Stimulated activated CD4-positive, alpha-beta T cell treated with anti-CD3 and anti-CD28 coated beads, Interleukin-2, amount 100 ng/mL, for 4 hours (primary cell): ENCODE measurements at regions not wholly inside any gene's neighbourhood (a gene's known extent, or its start where the extent isn't known, plus 50 kb on each side); places are given as distances from the start of the nearest gene placed in this dataset.

Experiments used
- DNase-seq: peaks from one replicate; pipeline ENCODE4 v3.0.0-alpha.2; 2020; ENCODE audit warnings: low read depth

DNA sequence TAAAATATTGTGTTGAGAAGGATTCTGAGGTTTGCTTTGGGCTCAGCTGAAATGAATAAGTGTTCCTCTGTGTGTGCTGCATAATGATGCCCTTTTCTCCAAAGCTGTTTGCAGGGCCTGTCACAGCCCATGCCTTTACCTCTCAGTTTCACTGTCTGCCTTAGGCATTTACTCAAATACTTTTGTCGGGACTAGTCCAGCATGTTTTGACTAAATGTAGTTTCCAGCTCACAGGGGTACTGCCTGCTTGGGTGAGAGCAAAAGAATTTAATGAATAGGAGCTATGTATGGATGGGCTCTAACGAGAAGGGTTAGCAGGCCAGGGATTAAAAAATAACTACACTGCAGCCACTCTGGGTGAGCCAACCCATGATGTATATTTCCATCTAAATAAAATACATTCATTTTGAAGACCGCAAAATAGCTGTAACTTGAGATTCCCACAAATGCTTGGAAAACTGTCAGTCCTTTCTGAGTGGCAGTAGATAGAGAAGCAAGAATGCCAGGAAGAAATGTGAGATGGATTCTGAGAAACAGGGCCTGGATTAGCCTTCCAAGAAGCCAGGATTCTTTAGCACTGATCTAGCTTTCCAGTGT lies 549.2 kb upstream of the TBL1XR1 start:
- DNase-seq, result no peak

DNA sequence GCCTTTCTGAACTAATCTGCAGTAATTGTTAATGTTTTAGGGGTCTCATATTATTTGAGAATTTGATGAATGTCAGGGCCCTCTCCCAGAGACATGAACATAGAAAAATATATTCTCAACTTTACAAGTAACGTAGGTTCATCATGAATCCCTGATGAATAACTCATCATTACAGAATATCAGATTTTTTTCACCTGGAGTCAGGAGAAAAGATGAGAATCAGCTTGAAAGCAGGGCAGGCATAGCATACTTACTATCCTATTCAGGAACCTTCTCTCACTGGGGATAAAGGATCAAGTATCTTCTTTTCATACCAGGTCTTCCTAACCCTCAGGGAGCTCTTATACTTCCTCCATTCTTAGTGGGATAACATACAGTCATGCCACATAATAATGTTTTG lies 552.6 kb upstream of the TBL1XR1 start:
- no peak for DNase-seq

- no peak for DNase-seq
These were observed 553.2 kb upstream of the TBL1XR1 start for GRCh38 chr3:177750436-177750835.

GRCh38 chr3:177751770-177752169 lies 554.5 kb upstream of the TBL1XR1 start:
- DNase-seq, result no peak

DNA sequence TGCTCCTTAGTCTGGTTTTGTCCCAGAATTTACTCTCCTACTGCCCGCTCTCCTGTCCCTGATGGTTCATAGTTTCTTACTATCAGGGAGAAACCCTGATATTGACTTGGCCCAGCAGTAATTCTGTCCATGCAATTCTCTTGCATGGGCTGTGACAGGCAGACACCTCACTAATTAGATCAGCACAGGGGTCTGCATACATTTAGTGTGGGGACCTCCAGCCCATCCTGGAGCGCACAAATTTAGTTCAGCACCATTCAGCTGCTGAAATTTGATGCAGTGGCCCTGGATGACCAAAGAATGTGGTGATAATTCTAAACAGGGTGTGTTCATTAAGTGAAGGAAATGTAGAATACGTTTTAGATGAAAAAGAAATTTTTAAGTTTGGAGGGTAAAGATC lies 555.5 kb upstream of the TBL1XR1 start:
- no peak for DNase-seq

DNA sequence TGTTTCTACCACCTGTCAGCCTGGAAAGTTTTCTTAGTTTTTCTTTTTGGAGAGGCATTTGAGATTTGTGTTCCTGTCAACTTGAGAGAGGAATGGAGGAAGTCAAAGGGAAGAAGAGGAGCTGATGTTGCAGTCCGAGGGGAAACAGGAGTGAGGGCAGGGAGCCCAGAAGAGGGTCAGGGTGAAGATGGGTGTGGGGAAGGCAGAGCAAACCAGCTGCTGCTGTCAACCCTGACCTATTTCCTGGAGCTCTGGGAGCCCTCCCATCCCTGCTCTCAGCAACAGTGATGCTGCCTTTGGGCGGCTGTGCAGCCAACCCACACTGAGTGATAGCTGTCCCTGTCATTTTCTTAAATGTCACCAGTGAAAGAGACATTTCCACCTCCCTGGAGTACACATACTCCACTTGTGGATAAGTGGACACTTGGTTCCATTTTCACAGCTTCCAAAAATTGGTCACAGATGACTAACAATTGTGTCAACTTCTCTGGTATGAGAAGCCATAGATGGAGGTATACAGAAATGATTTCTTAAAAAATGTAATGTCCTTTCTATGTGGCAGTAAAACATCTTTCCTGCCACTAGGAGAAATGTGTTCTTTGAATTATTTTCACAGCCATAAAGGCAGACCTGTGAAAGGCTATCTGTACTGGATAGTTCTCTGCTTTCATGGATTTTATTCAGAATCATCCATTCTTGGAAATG lies 556.3 kb upstream of the TBL1XR1 start:
- DNase-seq, result no peak

DNA sequence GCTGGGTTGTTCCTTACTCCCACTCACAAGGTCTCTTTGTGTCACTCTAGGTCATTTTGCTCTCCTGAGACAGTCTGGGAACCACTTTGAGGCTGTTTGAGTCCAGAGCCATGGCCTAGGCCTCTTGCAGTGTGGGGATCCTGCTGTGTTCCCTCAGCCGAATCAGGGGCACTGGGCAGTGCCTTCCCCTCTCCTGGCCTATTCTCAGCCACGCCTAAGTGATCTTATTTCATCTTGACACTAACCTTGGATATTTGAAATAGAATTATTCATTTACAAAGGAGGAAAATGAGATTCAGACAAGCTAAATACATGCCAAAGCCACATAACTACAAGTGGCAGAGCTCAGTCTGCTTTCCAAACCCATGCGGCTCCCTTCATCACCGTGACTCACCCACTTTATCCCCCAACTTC lies 557.2 kb upstream of the TBL1XR1 start:
- DNase-seq, result no peak

- no peak for DNase-seq
These were observed 560.8 kb upstream of the TBL1XR1 start for GRCh38 chr3:177758126-177758525.

- DNase-seq, result no peak
These were observed 563.5 kb upstream of the TBL1XR1 start for GRCh38 chr3:177760803-177761202.

- DNase-seq, result no peak
These were observed 567.2 kb upstream of the TBL1XR1 start for GRCh38 chr3:177764377-177764912.

- DNase-seq, result no peak
These were observed 567.7 kb upstream of the TBL1XR1 start for GRCh38 chr3:177764933-177765332.

DNA sequence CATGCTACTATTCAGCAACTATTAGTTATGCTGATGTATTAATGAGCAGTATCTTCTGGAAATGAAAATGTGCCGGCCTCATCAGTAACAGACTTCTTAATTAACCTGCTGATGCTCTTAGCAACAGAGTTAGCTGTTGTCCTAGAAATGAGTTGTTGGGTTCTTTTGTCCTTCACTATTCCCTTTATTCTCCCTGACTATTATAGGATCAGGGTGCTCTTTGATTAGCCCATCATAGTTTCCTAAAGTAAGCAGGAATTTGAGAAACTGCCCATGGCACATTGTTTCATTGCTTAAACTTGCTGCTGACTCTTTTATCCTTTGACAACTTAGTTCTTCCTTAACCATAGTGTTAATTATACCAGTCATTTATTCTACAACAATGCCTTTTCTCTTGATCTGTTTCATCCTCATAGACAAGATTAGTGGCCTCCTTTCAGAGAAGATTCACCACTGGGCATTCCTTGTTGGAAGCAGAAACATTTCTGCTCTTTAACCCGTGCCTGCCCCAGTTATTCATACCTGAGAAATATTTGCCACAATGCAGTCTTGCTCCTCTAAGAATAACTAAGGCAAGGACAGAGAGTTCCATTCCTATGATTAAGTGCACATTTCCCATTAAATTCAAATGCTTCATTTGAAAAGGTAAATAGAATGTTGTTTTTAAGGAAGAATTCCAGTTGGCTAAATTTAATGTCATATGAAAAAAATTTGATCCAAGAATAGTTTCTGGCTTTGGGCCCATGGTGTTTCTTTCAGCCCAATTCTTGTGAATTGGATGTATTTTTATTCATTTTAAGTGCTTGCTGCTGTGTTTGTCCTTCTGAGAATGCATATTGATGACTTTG lies 573.3 kb upstream of the TBL1XR1 start:
- no peak for DNase-seq

DNA sequence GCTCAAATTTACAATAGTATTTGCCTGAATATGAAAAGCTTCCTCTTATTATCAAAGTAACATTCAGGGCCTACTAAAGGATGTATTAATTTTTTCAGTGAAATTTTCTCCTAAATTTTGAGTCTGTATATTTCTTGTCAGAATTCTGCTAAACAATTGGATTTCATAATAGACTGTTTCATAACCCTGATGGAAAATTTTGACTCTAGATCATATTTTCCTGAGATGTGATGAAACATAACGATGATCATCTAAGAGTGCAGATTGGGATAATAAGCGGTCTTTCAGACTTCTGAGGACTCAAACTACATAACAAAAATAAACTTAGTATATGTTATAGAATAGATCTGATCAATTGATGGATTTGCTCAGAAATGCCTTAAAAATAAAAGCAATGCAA lies 574.5 kb upstream of the TBL1XR1 start:
- no peak for DNase-seq

DNA sequence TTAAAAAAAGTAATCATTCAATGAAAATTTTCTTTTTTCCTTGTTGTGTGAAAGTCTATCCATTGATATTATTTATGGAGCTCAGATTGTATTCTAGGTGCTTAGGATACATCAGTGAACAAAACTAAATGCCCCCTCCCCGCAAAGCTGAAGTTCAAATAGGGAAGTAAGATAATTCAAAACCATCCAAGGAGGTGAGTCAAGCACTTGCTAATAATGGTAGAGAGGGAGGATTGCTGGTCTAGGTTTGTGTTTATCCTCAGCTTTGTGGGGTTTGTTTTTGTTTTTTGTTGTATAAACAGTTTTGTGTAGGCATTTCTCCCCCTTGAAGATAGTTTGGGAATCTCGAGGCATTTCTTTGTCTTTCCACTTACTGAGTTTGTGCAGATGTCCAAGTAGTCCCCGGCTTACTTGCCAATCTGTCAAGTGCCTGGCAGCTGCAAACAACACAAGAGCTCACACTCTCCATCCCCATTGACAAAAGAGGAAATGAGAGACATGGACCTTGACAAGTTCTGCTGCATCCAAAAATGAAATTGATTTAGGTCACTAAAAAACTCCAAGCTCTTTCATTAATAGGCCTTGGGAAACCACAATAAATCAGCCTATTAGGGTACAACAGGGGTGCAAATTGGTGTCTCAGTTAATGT lies 575.8 kb upstream of the TBL1XR1 start:
- DNase-seq, result no peak

- DNase-seq, result no peak
These were observed 576.4 kb upstream of the TBL1XR1 start for GRCh38 chr3:177773717-177774116.

GRCh38 chr3:177776661-177777101 lies 579.4 kb upstream of the TBL1XR1 start:
- no peak for DNase-seq

DNA sequence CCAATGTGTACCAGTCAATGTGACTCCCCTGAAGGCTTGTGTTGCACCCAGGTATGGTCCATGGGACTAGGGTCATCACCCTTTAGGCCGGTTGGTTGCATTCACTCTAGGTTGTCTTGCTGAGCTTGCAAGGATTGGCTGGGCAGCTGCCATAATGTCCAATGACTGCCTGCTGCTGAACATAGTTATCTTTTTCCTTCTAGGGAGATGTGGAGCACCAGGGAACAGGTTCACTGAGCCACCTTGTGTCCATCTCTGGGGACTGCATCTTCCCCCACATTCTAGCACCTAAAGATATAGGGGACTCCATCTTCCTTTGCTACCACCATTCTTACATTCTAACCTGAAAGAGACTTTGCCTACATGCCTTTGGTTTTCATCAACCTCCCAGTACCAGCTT lies 580.4 kb upstream of the TBL1XR1 start:
- DNase-seq, result no peak

DNA sequence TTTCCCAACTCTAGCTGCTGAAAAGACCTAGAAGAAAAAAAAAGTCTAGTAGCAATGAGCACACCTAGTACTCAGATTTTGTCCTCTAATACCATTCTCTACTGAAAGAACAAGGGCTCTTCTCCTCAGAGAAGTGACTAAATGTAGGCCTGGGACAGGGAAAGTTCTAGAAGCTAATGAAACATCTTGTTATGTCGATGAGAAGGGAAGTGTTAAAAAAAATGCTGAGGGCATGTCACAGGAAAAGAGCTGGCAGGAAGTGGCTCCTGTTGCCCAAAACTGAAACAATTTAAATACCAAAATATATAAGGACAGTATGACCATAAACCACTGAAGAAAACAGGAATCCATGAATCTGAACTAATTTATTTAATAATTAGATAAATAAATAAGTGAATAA lies 581.4 kb upstream of the TBL1XR1 start:
- no peak for DNase-seq

- DNase-seq, result no peak
These were observed 584.4 kb upstream of the TBL1XR1 start for GRCh38 chr3:177781686-177782161.

DNA sequence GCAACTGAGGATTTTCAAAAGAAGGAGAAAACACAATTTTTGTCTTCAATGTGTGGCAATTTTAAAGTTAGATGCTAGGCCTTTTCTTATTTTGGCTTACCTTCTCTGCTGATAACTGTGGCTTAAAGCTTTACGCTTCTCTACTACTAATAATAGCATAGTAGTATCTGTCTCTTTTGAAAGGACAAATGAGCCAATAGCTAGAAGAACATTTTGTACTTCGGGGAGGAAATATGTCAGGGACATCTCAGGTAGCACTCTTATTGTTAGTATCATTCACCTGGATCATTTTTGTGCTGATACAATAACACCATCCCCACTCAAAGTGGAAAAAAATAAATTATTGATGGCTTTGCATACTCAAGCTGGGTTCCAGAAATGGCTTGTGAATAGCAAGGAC lies 586.1 kb upstream of the TBL1XR1 start:
- no peak for DNase-seq

DNA sequence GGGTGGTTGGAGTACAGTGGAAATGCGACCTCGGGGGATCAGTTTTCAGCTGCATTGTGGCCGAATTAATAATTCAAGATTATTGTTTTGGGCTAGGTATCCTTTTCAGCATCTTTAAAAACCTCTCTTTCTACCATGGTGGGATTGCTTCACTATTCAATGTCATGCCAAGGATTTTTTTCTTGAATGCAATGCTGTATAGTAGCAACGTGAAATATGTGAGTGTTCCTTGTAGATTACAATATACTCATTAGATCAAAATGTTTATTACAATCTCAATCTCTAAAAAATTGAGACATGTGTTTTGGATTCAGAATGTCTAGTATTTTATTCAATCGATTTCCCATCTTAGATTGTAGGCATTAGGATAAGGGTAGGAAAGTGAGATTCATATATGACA lies 586.5 kb upstream of the TBL1XR1 start:
- DNase-seq, result no peak
